Stimulated activated CD4-positive, alpha-beta T cell treated with anti-CD3 and anti-CD28 coated beads, Interleukin-2, amount 100 ng/mL, for 48 hours (primary cell): ENCODE measurements at regions not wholly inside any gene's neighbourhood (a gene's known extent, or its start where the extent isn't known, plus 50 kb on each side); places are given as distances from the start of the nearest gene placed in this dataset.
"Not testable (repeated sequence)": the region's sequence is repeated elsewhere in the genome, so short reads cannot be mapped to it uniquely, and the experiment has no call there.

ENCODE experiments used
- DNase-seq, 2 donors: peaks; one replicate each; pipeline ENCODE4 v3.0.0-alpha.2; 2020

DNA sequence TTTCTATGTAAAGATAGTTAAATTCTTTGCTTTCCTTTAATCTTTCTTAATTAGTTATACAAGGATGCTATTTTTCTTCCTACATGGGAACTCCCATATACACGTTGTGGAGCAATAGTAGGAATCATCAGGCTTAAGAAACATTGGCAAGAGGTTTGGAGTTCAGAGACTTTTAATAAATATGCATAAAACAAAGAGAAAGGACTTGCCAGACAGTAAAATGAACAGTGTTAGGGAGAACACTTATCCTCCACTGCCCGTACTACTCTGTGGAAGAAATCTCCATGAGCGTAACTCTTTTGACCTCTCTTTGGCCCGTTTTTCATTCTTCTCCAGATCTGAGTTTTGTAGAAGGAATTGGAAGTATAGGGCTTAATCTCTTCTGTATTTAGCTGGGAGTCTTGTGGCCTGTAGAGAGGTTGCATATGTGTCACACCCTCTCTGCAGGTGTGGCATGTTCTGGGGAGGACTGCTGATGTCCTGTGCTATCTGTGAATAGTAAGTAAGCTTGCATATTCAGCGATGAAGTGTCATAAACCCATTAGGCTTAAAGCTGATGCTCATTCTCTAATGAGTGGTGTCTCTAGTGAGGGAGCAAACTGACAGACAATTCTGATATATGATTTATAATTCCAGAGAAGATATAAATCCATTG is 455.4 kb upstream of the FAR2 start:
- DNase-seq, result no peak

GRCh38 chr12:28698553-28698952 is 450.5 kb upstream of the FAR2 start:
- DNase-seq, result no peak

DNA sequence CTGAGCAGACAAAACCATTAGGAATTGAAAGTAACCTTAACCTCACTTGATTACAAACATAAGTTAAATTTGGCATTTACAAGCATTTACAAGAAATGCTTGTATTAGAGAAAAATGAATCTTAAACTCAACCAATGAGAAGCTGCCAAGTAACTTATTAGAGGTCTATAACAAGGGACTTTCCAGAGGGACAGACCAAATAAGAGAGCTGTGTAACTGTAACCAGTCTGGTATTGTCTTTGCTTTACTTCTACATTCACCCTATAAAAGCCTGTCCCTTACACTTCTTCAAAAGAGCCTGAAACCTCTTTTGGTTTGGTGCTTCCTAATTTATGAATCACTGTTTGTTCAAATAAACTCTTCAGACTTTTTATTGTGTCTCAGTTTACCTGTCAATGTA is 450.0 kb upstream of the FAR2 start:
- DNase-seq, result no peak

DNA sequence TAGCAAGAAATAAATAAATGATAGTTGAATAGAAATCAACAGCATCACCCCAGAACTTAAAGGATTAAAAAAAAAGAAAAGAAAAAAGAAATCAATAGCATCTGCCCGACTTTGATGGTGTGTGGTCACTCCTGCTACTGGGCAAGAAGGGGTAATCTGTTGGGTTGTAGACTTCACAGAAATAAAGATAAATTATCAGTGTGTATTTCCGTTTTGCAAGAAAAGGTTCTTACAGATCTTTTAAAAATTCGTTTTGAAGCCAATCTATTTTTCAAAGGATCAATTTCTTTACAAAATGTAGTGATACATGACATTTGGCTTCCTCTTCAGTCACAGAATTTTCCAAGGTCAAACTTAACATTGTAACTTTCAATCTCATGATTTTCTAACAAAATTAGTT is 448.9 kb upstream of the FAR2 start:
- DNase-seq, result no peak

- DNase-seq, result no peak
Observed at GRCh38 chr12:28704477-28705169, 444.5 kb upstream of the FAR2 start.

- DNase-seq, result no peak
Observed at GRCh38 chr12:28708918-28709371, 440.1 kb upstream of the FAR2 start.

DNA sequence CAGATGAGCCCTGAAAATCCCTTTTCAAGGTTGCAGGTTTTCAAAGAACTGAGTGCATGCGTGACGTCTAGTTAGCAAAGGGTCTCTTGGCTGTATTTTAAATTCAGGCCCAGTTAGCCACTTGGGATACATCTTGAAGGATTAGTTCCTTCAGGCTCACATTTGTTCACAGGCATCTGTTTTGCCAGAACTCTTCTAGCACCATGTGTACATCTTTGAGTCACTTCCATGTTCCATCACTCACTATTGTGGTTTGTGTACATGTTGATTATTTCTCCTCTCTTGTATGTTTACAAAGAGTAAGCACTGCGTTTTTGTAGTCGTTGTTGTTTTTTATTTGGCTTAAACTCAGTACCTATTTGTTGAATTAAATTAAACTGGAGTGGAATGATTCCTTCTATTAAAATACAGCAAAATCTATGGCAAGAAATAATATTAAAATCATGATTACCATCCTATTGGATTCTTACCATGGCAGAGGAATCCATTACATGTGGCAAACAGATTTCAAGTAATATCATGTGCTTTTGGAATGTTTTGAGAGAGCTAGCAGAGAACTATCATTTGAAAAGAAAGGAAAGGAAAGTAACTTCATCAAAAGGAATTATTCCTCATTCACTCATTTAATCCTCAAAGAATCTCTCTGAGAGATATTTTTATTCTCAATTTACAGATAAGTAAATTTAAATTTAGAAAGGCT is 438.9 kb upstream of the FAR2 start:
- DNase-seq, result no peak

- DNase-seq, result no peak
Observed at GRCh38 chr12:28710882-28711281, 438.2 kb upstream of the FAR2 start.

DNA sequence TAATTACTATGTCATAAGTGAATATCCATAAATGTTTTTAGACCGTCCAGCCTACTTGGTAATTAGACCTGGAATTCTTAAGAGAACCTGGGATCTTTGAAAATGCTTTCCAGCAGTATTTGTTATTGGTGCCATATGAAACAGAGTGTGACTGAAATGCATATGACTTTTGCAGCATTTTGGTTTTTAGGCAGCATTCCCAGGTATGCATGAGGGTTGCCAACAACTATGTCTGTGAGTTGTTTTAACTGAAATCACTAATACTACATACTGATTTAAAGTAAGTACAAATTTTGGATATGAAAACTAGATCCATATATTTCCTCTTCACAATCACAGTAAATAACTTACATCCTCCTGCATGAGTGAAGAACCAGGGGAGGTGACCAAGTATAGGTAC is 437.7 kb upstream of the FAR2 start:
- no peak for DNase-seq

DNA sequence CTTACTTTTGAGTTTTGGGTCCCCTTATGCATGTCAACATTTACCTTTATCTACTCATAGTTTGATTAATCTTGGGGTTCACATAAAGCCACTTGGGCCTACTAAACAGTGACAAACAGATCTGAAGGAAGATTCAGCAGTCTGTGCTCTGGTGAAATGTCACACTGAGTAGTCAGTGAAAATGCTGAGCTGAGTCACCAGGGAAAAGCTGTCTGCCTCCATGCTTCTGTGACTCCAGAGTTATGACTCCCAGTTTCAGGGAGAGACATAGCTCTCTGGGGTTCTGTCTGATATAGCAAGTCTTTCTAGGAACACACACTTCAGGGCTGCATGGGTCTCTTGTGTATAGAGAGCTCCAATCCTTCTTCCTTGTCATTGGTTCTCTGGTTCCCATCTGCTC is 406.3 kb upstream of the FAR2 start:
- no peak for DNase-seq

DNA sequence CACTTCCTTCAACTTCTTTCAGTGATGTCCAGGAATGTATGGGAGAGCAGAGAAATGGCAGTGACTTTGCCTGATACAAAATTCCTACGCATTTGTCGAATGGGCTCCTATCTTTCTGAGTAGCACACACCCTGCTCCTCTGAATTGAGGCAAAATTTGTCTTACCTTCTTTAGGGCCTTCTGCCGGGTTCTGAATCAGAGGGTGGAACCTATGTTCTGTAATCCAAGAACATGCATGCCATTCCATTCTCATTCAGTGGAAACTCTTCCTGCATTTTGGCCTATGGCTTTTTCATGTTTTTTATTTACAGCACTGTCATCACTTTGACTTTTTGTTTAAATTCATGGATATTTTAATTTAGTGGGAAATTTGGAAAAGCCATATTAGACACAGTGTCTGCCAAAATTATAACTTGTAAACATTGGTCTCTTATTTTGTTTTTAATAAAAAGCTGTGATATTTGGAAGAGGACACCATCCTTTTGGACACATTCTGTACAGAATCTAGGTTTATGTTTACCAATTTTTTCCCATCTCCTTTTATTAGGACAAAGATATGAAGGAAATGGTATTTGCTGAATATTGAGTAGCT is 402.2 kb upstream of the FAR2 start:
- no peak for DNase-seq

DNA sequence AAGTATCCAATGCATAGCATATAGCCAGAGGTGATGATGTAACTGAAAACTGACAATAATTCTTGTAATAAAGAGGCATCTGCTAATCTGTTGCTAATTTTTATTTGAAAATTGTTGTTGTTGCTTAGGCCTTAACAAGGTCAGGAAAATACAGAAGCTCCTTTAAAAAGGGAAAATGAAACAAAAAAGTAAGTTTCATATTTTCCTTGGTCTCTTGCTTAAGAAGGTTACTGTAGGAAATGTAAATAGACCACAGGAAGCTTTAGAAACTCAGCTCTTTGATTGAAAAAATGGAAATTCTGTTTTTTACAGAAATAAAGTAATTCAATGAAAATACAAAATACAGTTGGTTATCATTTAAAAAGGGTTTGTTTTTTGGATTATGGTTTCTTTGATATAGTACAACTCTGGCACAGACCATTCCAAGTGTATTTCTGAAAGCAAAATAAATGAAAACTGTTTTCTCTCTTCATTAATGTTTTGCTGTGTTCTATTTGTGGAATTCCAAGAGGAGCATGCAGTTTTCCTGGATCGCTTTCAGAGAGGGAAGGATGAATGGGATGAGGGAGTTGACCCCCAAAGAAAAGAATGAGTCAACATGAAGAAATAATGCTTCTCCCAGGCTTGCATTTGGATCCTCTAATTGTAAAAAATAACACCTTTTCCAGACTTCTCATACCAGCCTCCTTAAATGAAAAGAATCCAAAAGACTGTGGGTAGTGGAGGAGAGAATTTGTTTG is 398.0 kb upstream of the FAR2 start:
- DNase-seq, result no peak

DNA sequence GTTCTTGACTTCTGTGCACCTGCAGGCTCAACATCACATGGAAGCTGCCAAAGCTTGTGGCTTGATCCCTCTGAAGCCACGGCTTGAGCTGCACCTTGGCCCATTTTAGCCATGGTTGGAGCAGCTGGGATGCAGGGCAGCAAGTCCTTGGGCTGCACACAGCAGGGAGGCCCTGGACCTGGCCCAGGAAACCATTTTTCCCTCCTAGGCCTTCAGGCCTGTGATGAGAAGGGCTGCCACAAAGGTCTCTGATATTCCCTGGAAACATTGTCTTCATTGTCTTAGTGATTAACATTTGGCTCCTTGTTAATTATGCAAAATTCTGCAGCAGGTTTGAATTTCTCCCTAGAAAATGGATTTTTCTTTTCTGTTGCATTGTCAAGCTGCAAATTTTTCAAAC is 394.1 kb upstream of the FAR2 start:
- no peak for DNase-seq

DNA sequence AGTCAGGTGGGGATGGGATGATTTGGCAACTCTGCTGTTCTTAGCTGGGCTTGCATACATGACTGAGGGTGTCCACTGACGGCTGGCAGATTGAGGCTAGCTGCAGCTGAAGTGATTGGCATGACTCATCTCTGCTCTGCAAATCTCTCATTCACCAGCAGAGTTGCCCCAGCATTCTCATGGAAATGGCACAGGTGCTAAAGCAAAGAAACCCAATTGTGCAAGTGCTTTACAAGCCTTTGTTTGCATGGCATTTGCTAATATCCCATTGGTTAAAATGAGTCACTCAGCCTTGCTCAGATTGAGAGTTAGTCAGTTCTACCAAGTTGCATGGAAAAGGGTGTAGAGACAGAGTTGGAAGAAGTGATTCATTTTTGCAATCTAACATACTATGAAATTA is 389.7 kb upstream of the FAR2 start:
- DNase-seq, result no peak

DNA sequence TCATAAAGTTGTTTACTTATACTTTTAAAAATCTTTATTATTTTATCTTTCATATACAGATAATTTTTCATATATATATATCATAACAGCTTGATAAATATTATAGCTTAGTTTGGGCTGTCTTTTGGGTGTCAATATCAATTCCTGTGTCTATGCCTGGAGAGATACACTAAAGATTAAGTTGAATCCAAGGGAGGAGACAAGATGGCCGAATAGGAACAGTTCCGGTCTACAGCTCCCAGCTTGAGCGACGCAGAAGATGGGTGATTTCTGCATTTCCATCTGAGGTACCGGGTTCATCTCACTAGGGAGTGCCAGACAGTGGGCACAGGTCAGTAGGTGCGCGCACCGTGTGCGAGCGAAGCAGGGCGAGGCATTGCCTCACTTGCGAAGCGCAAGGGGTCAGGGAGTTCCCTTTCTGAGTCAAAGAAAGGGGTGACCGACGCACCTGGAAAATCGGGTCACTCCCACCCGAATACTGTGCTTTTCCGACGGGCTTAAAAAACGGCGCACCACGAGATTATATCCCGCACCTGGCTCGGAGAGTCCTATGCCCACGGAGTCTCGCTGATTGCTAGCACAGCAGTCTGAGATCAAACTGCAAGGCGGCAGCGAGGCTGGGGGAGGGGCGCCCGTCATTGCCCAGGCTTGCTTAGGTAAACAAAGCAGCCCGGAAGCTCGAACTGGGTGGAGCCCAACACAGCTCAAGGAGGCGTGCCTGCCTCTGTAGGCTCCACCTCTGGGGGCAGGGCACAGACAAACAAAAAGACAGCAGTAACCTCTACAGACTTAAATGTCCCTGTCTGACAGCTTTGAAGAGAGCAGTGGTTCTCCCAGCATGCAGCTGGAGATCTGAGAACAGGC is 388.8 kb upstream of the FAR2 start:
- not testable (repeated sequence) for DNase-seq

DNA sequence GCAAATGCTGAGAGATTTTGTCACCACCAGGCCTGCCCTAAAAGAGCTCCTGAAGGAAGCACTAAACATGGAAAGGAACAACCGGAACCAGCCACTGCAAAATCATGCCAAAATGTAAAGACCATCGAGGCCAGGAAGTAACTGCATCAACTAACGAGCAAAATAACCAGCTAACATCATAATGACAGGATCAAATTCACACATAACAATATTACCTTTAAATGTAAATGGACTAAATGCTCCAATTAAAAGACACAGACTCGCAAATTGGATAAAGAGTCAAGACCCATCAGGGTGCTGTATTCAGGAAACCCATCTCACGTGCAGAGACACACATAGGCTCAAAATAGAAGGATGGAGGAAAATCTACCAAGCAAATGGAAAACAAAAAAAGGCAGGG is 387.2 kb upstream of the FAR2 start:
- DNase-seq, result not testable (repeated sequence)

DNA sequence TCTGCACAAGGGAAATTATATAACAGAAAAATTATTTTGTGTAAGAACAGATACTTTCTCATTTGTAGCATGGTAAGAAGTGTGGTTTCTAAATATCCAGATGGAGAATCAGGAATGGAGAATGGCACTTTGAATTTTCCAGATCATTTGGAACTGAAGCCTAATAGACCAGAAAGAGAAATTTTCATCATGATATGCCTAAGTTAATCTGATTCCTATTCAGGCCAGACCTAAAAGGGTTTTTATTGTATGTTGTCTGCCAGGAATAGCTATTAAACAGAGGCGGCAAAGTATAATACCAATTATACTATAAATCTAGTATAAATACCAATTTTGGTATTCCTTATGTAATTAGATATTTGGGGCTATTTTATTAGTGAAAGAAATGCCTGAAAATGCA is 382.7 kb upstream of the FAR2 start:
- no peak for DNase-seq

- no peak for DNase-seq
Observed at GRCh38 chr12:28767836-28768348, 381.2 kb upstream of the FAR2 start.

DNA sequence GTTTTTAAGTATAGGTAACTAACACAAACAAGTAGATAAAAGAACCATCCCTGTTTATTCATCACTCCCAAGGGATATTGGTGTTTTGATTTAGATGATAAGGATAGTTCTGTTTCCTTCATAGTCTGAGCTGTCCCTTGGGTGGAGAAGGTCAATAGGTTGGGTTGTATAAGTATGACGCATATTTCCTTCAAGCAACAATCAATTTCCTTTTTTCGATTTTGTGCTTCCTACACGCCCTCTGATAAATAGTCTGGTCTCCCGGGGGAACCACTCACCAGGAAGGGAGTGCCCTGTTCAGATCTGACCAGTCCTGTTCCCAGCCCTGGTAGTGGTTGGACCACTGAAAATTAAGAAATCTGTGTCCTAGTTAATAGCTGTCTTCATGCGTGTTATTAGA is 378.8 kb upstream of the FAR2 start:
- DNase-seq, result no peak

GRCh38 chr12:28771968-28772367 is 377.1 kb upstream of the FAR2 start:
- no peak for DNase-seq

- DNase-seq, result no peak
Observed at GRCh38 chr12:28775556-28775955, 373.5 kb upstream of the FAR2 start.

DNA sequence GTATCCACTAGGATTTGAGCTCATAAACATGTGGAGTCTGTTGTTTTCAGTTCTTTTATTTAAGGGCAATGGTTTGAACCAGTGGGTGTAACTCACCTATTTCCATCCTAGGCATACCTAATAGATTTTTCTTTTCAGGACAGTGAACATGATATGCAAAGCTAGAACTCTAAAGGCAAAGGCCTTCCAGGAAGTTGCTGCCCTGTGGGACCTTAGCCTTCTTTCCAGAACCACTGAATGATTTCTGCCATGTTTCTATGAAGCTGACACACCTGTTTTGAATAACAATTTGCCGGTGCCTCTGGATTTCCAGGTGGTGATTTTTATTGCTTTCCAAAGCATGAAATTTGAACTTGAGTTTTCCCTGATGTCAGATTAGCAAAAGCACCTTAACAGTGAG is 372.9 kb upstream of the FAR2 start:
- DNase-seq, result no peak
